Natural killer cell (primary cell): ENCODE measurements at regions not wholly inside any gene's neighbourhood (a gene's known extent, or its start where the extent isn't known, plus 50 kb on each side); places are given as distances from the start of the nearest gene placed in this dataset.
A peak's percentile ranks its signal among the peaks of the same experiment; 100 is the strongest.

Experiments
- ATAC-seq, 3 donors: fragments of 150-1000 bp in 2 of 3; fragments of 200-7000 bp in 1 of 3; cut with Tn5 transposase; 1 replicate in 1 of 3; 2 replicates in 2 of 3; pipeline ENCODE4 v1.10.0; 2021; ENCODE audit warnings: mild to moderate bottlenecking in 2 of 3, moderate library complexity in 2 of 3
- DNase-seq, 2 donors: peaks; one replicate each; pipeline versions ENCODE4 v3.0.0 to v3.0.0-alpha.2; 2013 to 2021; ENCODE audit warnings: mixed read lengths in 1 of 2
- H3K27ac ChIP-seq: one replicate; pipeline ENCODE4 v1.5.1; 2013; ENCODE audit warnings: mild to moderate bottlenecking, low read length
- H3K27me3 ChIP-seq: one replicate; pipeline ENCODE4 v1.6.1; 2013; ENCODE audit warnings: low read length; ENCODE audit not compliant: control insufficient read depth, insufficient read depth
- H3K36me3 ChIP-seq: one replicate; pipeline ENCODE4 v1.6.1; 2013; ENCODE audit warnings: low read length; ENCODE audit not compliant: control insufficient read depth, insufficient read depth
- H3K4me1 ChIP-seq: one replicate; pipeline ENCODE4 v1.6.1; 2013; ENCODE audit warnings: low read length; ENCODE audit not compliant: control insufficient read depth, insufficient read depth
- H3K4me3 ChIP-seq: one replicate; pipeline ENCODE4 v1.5.1; 2013; ENCODE audit warnings: low read length
- H3K9me3 ChIP-seq: one replicate; pipeline ENCODE4 v1.6.1; 2013; ENCODE audit warnings: low read length; ENCODE audit not compliant: control insufficient read depth, insufficient read depth
- H3K27ac Mint-ChIP-seq, 2 donors: one replicate each; pipeline ENCODE4 v1.8.0; 2022; ENCODE audit warnings: mild to moderate bottlenecking in 2 of 2, mixed read lengths in 2 of 2, moderate library complexity in 1 of 2
- H3K27me3 Mint-ChIP-seq, 2 donors: one replicate each; pipeline ENCODE4 v1.8.0; 2022; ENCODE audit warnings: low read depth in 2 of 2, mixed read lengths in 2 of 2
- H3K36me3 Mint-ChIP-seq: one replicate; pipeline ENCODE4 v1.8.0; 2022; ENCODE audit warnings: mixed read lengths
- H3K4me1 Mint-ChIP-seq, 2 donors: one replicate each; pipeline ENCODE4 v1.8.0; 2022; ENCODE audit warnings: mixed read lengths in 2 of 2
- H3K4me3 Mint-ChIP-seq: one replicate; pipeline ENCODE4 v1.8.0; 2022; ENCODE audit warnings: mild to moderate bottlenecking, moderate library complexity, mixed read lengths
- H3K9me3 Mint-ChIP-seq, 2 donors: one replicate each; pipeline ENCODE4 v1.8.0; 2022; ENCODE audit warnings: mixed read lengths in 2 of 2
- CTCF ChIP-seq: fragments of 200-600 bp; IDR thresholded peaks from one replicate; pipeline ENCODE4 v1.8.0; 2022; ENCODE audit warnings: antibody characterized with exemption
- WGBS: methylation state at CpG from one replicate; pipeline ENCODE4 v1.1.7; 2013; ENCODE audit warnings: missing lambda C conversion rate; ENCODE audit not compliant: insufficient coverage; 5-methylcytosine and 5-hydroxymethylcytosine counted together
- intact Hi-C: fragments of 100-400 bp; cut with micrococcal nuclease; formaldehyde crosslinking; loops from one replicate; pipeline ENCODE4 v1.14.2; 2022

GRCh38 chr6:217048-217659 lies 75.1 kb upstream of the DUSP22 start:
- Histone ChIP-seq H3K27ac (no peak overlapping the region), H3K36me3 (no peaks in the 10 kb centered on the region), H3K4me1 (peaks cover 38% of the 10 kb centered on the region), H3K9me3 (no peaks in the 10 kb centered on the region), H3K27me3 (no peaks in the 10 kb centered on the region), H3K4me3 (no peak overlapping the region)
- Mint-ChIP-seq H3K36me3 (no peaks in the 10 kb centered on the region), H3K9me3 (no peaks in the 10 kb centered on the region), H3K27ac (peak overlapping the region in 1 of 2 donors; percentile 7), H3K4me3 (no peak overlapping the region), H3K27me3 (peaks cover 3 to 16% of the 10 kb centered on the region in 2 donors), H3K4me1 (peaks cover 12 to 17% of the 10 kb centered on the region in 2 donors)
- DNase-seq (peak in 1 of 2 donors; percentile 51), ATAC-seq (no peak)
- intact Hi-C loops = loop anchor here (5.0 kb wide), 1 partner anchor 75 kb away; the partner anchor contains the start of gene DUSP22
- 81% methylated on average over 12 of the region's 12 CpGs for WGBS
- peak; percentile 18 for TF ChIP-seq CTCF

- peaks cover 4 to 18% of the 10 kb centered on the region in 2 donors for H3K27me3 Mint-ChIP-seq
- Histone ChIP-seq H3K4me3 (no peak overlapping the region), H3K9me3 (no peaks in the 10 kb centered on the region), H3K4me1 (peaks cover 38% of the 10 kb centered on the region), H3K27me3 (no peaks in the 10 kb centered on the region), H3K36me3 (no peaks in the 10 kb centered on the region), H3K27ac (no peak overlapping the region)
- ATAC-seq = no peak
- H3K9me3 Mint-ChIP-seq = no peaks in the 10 kb centered on the region
- DNase-seq = no peak
- intact Hi-C loops = loop anchor here (5.0 kb wide), 1 partner anchor 74 kb away; the partner anchor contains the start of gene DUSP22
- H3K27ac Mint-ChIP-seq = no peak overlapping the region
- 83% methylated on average over 22 of the region's 22 CpGs for WGBS
- H3K4me1 Mint-ChIP-seq = peaks cover 12 to 17% of the 10 kb centered on the region in 2 donors
- TF ChIP-seq CTCF = no peak
- H3K4me3 Mint-ChIP-seq = no peak overlapping the region
- H3K36me3 Mint-ChIP-seq = no peaks in the 10 kb centered on the region
Observed at GRCh38 chr6:218153-219018, 73.9 kb upstream of the DUSP22 start.

- ATAC-seq (no peak), DNase-seq (no peak)
- peaks cover 38% of the 10 kb centered on the region for H3K4me1 ChIP-seq
- H3K4me1 Mint-ChIP-seq = peaks cover 12 to 17% of the 10 kb centered on the region in 2 donors
- intact Hi-C loops = loop anchor here (5.0 kb wide), 1 partner anchor 73 kb away; the partner anchor contains the start of gene DUSP22
- H3K36me3 Mint-ChIP-seq = no peaks in the 10 kb centered on the region
- H3K27ac ChIP-seq = no peak overlapping the region
- H3K36me3 ChIP-seq = no peaks in the 10 kb centered on the region
- H3K27me3 Mint-ChIP-seq = peaks cover 8 to 18% of the 10 kb centered on the region in 2 donors
- no peak overlapping the region for H3K4me3 ChIP-seq
- H3K9me3 Mint-ChIP-seq = no peaks in the 10 kb centered on the region
- TF ChIP-seq CTCF = no peak
- WGBS = 86% methylated on average over 2 of the region's 3 CpGs
- no peaks in the 10 kb centered on the region for H3K27me3 ChIP-seq
- no peak overlapping the region for H3K27ac Mint-ChIP-seq
- H3K4me3 Mint-ChIP-seq = no peak overlapping the region
- H3K9me3 ChIP-seq = no peaks in the 10 kb centered on the region
Observed at GRCh38 chr6:219019-219570, 73.2 kb upstream of the DUSP22 start.
